GM13977 (cell line): ENCODE measurements at regions not wholly inside any gene's neighbourhood (a gene's known extent, or its start where the extent isn't known, plus 50 kb on each side); places are given as distances from the start of the nearest gene placed in this dataset.

Experiments
- DNase-seq: peaks from one replicate; pipeline ENCODE4 v3.0.0; 2012; ENCODE audit warnings: low spot score
- in situ Hi-C: fragments of 300-500 bp; cut with MboI; formaldehyde crosslinking; loops from one replicate; pipeline ENCODE4 v1.12.0; 2022; ENCODE audit warnings: low sequenced_read_pairs, low pct_unique_long_range_greater_than_20kb, mixed read lengths, inconsistent platforms; ENCODE audit not compliant: unreplicated experiment
- TF ChIP-seq, protein P1 (sequence below): IDR thresholded peaks from 2 replicates; pipeline ENCODE4 v1.5.1; 2012; ENCODE audit warnings: mild to moderate bottlenecking, control low read depth; ENCODE audit not compliant: insufficient read depth; ENCODE audit errors: extremely low read depth, missing control alignments

DNA sequence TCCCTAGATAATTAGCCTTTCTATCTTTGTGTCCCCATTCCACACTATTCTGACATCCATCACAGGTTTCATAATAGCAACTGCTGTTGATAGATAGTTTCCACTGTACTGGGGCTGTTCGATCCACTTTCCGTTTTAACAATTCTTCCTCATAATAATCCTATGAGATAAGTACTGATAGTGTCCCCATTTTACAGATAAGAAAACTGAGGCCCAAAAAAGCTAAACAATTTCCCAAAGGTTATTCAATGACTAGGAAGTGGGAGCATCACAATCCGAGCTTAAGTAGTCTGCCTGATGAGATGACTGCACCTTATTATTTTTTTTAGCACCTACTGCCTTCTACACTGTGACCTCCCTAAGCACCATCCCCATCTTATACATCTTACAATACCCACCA lies 569.2 kb downstream of the STK39 start:
- TF ChIP-seq, protein P1, sequence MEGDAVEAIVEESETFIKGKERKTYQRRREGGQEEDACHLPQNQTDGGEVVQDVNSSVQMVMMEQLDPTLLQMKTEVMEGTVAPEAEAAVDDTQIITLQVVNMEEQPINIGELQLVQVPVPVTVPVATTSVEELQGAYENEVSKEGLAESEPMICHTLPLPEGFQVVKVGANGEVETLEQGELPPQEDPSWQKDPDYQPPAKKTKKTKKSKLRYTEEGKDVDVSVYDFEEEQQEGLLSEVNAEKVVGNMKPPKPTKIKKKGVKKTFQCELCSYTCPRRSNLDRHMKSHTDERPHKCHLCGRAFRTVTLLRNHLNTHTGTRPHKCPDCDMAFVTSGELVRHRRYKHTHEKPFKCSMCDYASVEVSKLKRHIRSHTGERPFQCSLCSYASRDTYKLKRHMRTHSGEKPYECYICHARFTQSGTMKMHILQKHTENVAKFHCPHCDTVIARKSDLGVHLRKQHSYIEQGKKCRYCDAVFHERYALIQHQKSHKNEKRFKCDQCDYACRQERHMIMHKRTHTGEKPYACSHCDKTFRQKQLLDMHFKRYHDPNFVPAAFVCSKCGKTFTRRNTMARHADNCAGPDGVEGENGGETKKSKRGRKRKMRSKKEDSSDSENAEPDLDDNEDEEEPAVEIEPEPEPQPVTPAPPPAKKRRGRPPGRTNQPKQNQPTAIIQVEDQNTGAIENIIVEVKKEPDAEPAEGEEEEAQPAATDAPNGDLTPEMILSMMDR: no peak
- in situ Hi-C loops: no loop called here
- DNase-seq: no peak

DNA sequence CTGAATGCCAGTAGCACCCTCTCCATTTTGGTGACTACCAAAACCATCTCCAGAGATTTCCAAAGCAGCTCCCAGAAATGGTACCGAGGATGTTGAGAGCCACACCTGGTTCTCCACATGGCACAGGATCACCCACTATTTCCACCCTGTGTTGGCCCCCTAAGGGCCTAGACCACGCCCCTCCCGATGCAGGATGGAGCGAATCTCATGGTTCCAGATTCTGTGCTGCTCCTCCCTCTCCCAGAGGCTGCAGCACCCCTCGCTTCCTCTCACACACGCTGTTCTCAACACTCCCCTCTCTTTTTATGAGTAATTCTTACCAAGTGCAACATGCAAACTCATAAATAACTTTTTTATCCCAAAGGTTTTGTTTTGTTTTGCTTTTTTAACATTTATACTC lies 571.5 kb downstream of the STK39 start:
- in situ Hi-C loops: no loop called here
- DNase-seq: no peak

DNA sequence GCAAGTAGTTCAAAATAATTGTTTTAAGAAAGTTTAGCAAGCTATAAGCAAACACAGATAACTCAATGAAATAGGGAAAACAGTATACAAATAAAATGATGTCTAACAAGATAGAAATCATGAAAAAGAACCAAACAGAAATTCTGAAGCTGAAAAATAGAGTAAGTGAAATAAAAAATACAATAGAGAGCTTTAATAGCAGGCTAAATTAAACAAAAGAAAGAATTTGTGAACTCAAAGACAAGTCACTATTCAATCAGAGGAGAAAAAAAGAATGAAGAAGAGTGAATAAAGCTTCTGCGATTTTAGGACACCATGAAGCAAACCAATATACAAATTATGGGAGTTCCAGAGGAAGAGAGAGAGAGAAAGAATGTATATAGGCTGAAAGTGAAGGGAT lies 576.8 kb downstream of the STK39 start:
- DNase-seq: no peak
- in situ Hi-C loops: no loop called here
- TF ChIP-seq, protein P1: no peak

More for the DNA sequence above, 571.5 kb downstream of the STK39 start:
- TF ChIP-seq, protein P1: no peak

DNA sequence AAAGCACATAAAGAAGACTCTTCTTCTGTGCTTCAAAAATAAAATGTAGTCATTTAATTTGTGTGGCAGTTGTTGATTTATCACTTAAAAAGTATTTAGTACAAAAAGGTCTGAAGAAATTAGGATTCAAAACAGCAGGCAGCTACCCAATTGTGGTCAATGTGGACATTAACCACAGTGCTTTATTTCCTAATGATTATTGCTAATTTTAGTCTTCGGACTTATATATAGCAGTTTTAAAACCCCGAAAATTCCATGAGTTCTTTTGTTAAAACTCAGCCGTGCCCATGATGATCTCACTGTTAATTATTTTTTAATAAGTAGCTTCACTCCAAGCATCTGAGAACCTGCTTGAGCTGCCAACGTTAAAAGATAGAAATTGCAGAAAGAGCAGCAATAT lies 594.3 kb downstream of the STK39 start:
- DNase-seq: no peak
- in situ Hi-C loops: no loop called here
- TF ChIP-seq, protein P1: no peak

DNA sequence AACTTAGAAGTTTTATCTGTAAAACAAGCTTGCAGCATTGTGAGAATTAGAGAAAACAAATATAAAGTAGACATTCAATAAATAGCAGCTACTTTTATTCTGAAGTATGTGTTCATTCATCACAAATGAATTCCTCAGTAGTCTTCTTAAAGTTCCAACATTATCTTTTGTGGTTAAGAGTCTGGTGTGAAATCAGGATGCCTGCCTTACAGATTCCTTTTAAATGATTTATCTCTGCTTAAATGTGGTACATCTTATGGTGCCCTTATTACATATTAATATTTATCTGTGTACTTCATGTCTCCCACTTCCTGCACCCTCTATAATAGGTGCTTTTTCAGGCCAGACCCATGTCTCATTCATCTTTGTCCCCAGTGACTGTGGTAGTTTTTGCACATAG lies 595.0 kb downstream of the STK39 start:
- DNase-seq: no peak
- TF ChIP-seq, protein P1: no peak
- in situ Hi-C loops: no loop called here

DNA sequence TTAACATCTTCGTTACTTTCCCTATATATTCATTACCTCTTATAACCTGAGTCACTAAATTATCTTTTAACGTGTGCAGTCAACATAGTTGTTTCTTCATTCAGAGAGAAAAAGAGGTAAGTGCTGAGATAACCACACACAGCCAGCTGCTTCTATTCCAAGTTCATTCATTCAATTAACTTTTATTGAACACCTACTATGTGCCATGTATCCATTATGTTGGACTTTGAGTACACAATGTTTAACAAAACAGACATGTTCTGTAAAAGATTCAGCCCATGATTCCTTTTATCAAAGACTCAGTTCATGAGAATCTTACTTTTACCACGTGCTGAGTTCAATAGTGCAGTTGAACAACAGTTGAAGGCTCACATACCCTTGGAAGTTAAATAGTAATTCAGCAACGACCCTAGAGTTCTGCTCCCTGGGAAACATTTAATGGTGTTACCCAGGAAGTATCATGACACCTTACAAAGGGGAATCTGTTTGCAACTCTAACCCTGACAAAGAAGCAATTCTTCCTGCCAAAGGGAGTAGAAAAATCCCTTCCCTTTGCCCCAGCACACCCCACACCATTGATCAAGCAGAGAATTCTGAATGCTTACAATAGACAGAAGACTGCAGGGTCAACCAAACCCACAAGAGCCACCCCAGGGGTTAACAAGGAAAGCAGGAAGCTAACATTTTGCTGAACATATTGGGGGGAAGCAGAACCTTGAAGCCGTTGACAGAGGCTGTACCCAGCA lies 595.8 kb downstream of the STK39 start:
- no peak for DNase-seq
- in situ Hi-C loops: no loop called here
- TF ChIP-seq, protein P1: no peak
